ENCODE measurements at regions not wholly inside any gene's neighbourhood (a gene's known extent, or its start where the extent isn't known, plus 50 kb on each side); places are given as distances from the start of the nearest gene placed in this dataset.
"Not testable (repeated sequence)": the region's sequence is repeated elsewhere in the genome, so short reads cannot be mapped to it uniquely, and the experiment has no call there.

- H3K9ac ChIP-seq; H3K27ac ChIP-seq; H3K4me1 ChIP-seq (ENCODE audit: low read depth, poor library complexity, severe bottlenecking); H3K4me2 ChIP-seq; H3K36me3 ChIP-seq (ENCODE audit: insufficient read depth); H4K20me1 ChIP-seq (ENCODE audit: insufficient read depth); H2AFZ ChIP-seq (ENCODE audit: low read depth); H3K27me3 ChIP-seq (ENCODE audit: insufficient read depth, low read depth); H3K4me3 ChIP-seq (IDR thresholded peaks at IDR 0.05; ENCODE audit: insufficient read depth, low read depth, low read length); H3K79me2 ChIP-seq (ENCODE audit: insufficient read depth, low read depth): not testable (repeated sequence)
Observed at GRCh38 chr1:146326863-146327262, 98.0 kb upstream of the NOTCH2NLA start.

- H3K36me3 ChIP-seq (ENCODE audit: insufficient read depth); H3K79me2 ChIP-seq (ENCODE audit: insufficient read depth, low read depth); H3K4me3 ChIP-seq (IDR thresholded peaks at IDR 0.05; ENCODE audit: insufficient read depth, low read depth, low read length); H3K4me1 ChIP-seq (ENCODE audit: low read depth, poor library complexity, severe bottlenecking); H4K20me1 ChIP-seq (ENCODE audit: insufficient read depth); H3K4me2 ChIP-seq; H3K27me3 ChIP-seq (ENCODE audit: insufficient read depth, low read depth); H3K27ac ChIP-seq; H2AFZ ChIP-seq (ENCODE audit: low read depth); H3K9ac ChIP-seq: not testable (repeated sequence)
Observed at GRCh38 chr1:146324463-146324862, 95.6 kb upstream of the NOTCH2NLA start.

GRCh38 chr1:146323302-146323701 is 94.5 kb upstream of the NOTCH2NLA start:
- not testable (repeated sequence) for H3K4me1 ChIP-seq (ENCODE audit: low read depth, poor library complexity, severe bottlenecking); H3K4me2 ChIP-seq; H3K79me2 ChIP-seq (ENCODE audit: insufficient read depth, low read depth); H3K9ac ChIP-seq; H2AFZ ChIP-seq (ENCODE audit: low read depth); H3K36me3 ChIP-seq (ENCODE audit: insufficient read depth); H3K4me3 ChIP-seq (IDR thresholded peaks at IDR 0.05; ENCODE audit: insufficient read depth, low read depth, low read length); H3K27ac ChIP-seq; H3K27me3 ChIP-seq (ENCODE audit: insufficient read depth, low read depth); H4K20me1 ChIP-seq (ENCODE audit: insufficient read depth)

- not testable (repeated sequence) for H3K9ac ChIP-seq; H3K79me2 ChIP-seq (ENCODE audit: insufficient read depth, low read depth); H3K27me3 ChIP-seq (ENCODE audit: insufficient read depth, low read depth); H4K20me1 ChIP-seq (ENCODE audit: insufficient read depth); H3K4me3 ChIP-seq (IDR thresholded peaks at IDR 0.05; ENCODE audit: insufficient read depth, low read depth, low read length); H3K4me2 ChIP-seq; H3K27ac ChIP-seq; H3K4me1 ChIP-seq (ENCODE audit: low read depth, poor library complexity, severe bottlenecking); H2AFZ ChIP-seq (ENCODE audit: low read depth); H3K36me3 ChIP-seq (ENCODE audit: insufficient read depth)
Observed at GRCh38 chr1:146322893-146323292, 94.1 kb upstream of the NOTCH2NLA start.

- H3K27ac ChIP-seq; H3K4me2 ChIP-seq; H3K79me2 ChIP-seq (ENCODE audit: insufficient read depth, low read depth); H3K27me3 ChIP-seq (ENCODE audit: insufficient read depth, low read depth); H3K36me3 ChIP-seq (ENCODE audit: insufficient read depth); H3K9ac ChIP-seq; H2AFZ ChIP-seq (ENCODE audit: low read depth); H4K20me1 ChIP-seq (ENCODE audit: insufficient read depth); H3K4me1 ChIP-seq (ENCODE audit: low read depth, poor library complexity, severe bottlenecking); H3K4me3 ChIP-seq (IDR thresholded peaks at IDR 0.05; ENCODE audit: insufficient read depth, low read depth, low read length): not testable (repeated sequence)
Observed at GRCh38 chr1:146318715-146319114, 89.9 kb upstream of the NOTCH2NLA start.

- H3K36me3 ChIP-seq (ENCODE audit: insufficient read depth); H3K9ac ChIP-seq; H3K79me2 ChIP-seq (ENCODE audit: insufficient read depth, low read depth); H4K20me1 ChIP-seq (ENCODE audit: insufficient read depth); H3K4me1 ChIP-seq (ENCODE audit: low read depth, poor library complexity, severe bottlenecking); H2AFZ ChIP-seq (ENCODE audit: low read depth); H3K27ac ChIP-seq; H3K4me3 ChIP-seq (IDR thresholded peaks at IDR 0.05; ENCODE audit: insufficient read depth, low read depth, low read length); H3K27me3 ChIP-seq (ENCODE audit: insufficient read depth, low read depth); H3K4me2 ChIP-seq: not testable (repeated sequence)
Observed at GRCh38 chr1:146317785-146318184, 89.0 kb upstream of the NOTCH2NLA start.

GRCh38 chr1:146314449-146315246 is 85.8 kb upstream of the NOTCH2NLA start:
- not testable (repeated sequence) for H3K36me3 ChIP-seq (ENCODE audit: insufficient read depth); H3K4me2 ChIP-seq; H3K27ac ChIP-seq; H3K79me2 ChIP-seq (ENCODE audit: insufficient read depth, low read depth); H2AFZ ChIP-seq (ENCODE audit: low read depth); H3K4me3 ChIP-seq (IDR thresholded peaks at IDR 0.05; ENCODE audit: insufficient read depth, low read depth, low read length); H3K27me3 ChIP-seq (ENCODE audit: insufficient read depth, low read depth); H3K4me1 ChIP-seq (ENCODE audit: low read depth, poor library complexity, severe bottlenecking); H3K9ac ChIP-seq; H4K20me1 ChIP-seq (ENCODE audit: insufficient read depth)

GRCh38 chr1:146310579-146310978 is 81.8 kb upstream of the NOTCH2NLA start:
- not testable (repeated sequence) for H3K27ac ChIP-seq; H3K4me1 ChIP-seq (ENCODE audit: low read depth, poor library complexity, severe bottlenecking); H3K4me3 ChIP-seq (IDR thresholded peaks at IDR 0.05; ENCODE audit: insufficient read depth, low read depth, low read length); H3K27me3 ChIP-seq (ENCODE audit: insufficient read depth, low read depth); H2AFZ ChIP-seq (ENCODE audit: low read depth); H3K36me3 ChIP-seq (ENCODE audit: insufficient read depth); H3K4me2 ChIP-seq; H3K9ac ChIP-seq; H4K20me1 ChIP-seq (ENCODE audit: insufficient read depth); H3K79me2 ChIP-seq (ENCODE audit: insufficient read depth, low read depth)

- H3K4me2 ChIP-seq; H3K79me2 ChIP-seq (ENCODE audit: insufficient read depth, low read depth): not testable (repeated sequence)
Observed at GRCh38 chr1:146309427-146309826, 80.6 kb upstream of the NOTCH2NLA start.

GRCh38 chr1:146308892-146309291 is 80.1 kb upstream of the NOTCH2NLA start:
- H4K20me1 ChIP-seq (ENCODE audit: insufficient read depth); H3K36me3 ChIP-seq (ENCODE audit: insufficient read depth); H3K4me3 ChIP-seq (IDR thresholded peaks at IDR 0.05; ENCODE audit: insufficient read depth, low read depth, low read length); H3K4me2 ChIP-seq; H3K27ac ChIP-seq; H3K27me3 ChIP-seq (ENCODE audit: insufficient read depth, low read depth); H3K4me1 ChIP-seq (ENCODE audit: low read depth, poor library complexity, severe bottlenecking); H3K9ac ChIP-seq; H3K79me2 ChIP-seq (ENCODE audit: insufficient read depth, low read depth); H2AFZ ChIP-seq (ENCODE audit: low read depth): not testable (repeated sequence)

More at GRCh38 chr1:146309427-146309826, 80.6 kb upstream of the NOTCH2NLA start:
- H3K27ac ChIP-seq; H3K4me1 ChIP-seq (ENCODE audit: low read depth, poor library complexity, severe bottlenecking); H4K20me1 ChIP-seq (ENCODE audit: insufficient read depth); H3K36me3 ChIP-seq (ENCODE audit: insufficient read depth); H3K9ac ChIP-seq; H3K27me3 ChIP-seq (ENCODE audit: insufficient read depth, low read depth); H2AFZ ChIP-seq (ENCODE audit: low read depth); H3K4me3 ChIP-seq (IDR thresholded peaks at IDR 0.05; ENCODE audit: insufficient read depth, low read depth, low read length): not testable (repeated sequence)

Measured in KMS-11 (cell line).